Sigmoid colon (tissue), 6 donors: ENCODE measurements at regions not wholly inside any gene's neighbourhood (a gene's known extent, or its start where the extent isn't known, plus 50 kb on each side); places are given as distances from the start of the nearest gene placed in this dataset.

Source experiments
- DNase-seq: peaks from one replicate; pipeline ENCODE4 v3.0.0-alpha.2; 2019
- H3K27ac ChIP-seq, 4 donors: fragments of 200-600 bp; sonication (generic); one replicate each; pipeline ENCODE4 v1.5.1; 2016 to 2019; ENCODE audit warnings: mild to moderate bottlenecking in 1 of 4
- H3K27me3 ChIP-seq, 3 donors: fragments of 200-600 bp; sonication (generic); one replicate each; pipeline ENCODE4 v1.5.1; 2019; ENCODE audit warnings: mild to moderate bottlenecking in 1 of 3
- H3K36me3 ChIP-seq, 4 donors: fragments of 200-600 bp; sonication (generic); one replicate each; pipeline ENCODE4 v1.5.1; 2016 to 2019
- H3K4me1 ChIP-seq, 4 donors: fragments of 200-600 bp; sonication (generic); one replicate each; pipeline ENCODE4 v1.5.1; 2017 to 2019
- H3K4me3 ChIP-seq, 4 donors: fragments of 200-600 bp; sonication (generic); one replicate each; pipeline ENCODE4 v1.5.1; 2017 to 2019; ENCODE audit warnings: mild to moderate bottlenecking in 2 of 4, moderate library complexity in 1 of 4
- H3K9me3 ChIP-seq, 4 donors: fragments of 200-600 bp in 3 of 4; sonication (generic) in 3 of 4; one replicate each; pipeline versions ENCODE4 v1.5.1 to v1.6.1; 2013 to 2019
- EP300 ChIP-seq, 4 donors: sonication (generic); formaldehyde crosslinking; IDR thresholded peaks; one replicate each; pipeline ENCODE4 v1.6.1; 2017; ENCODE audit warnings: antibody characterized with exemption in 4 of 4
- POLR2A ChIP-seq, 2 donors: fragments of 450-650 bp; IDR thresholded peaks; one replicate each; pipeline ENCODE4 v1.6.1; 2016; ENCODE audit warnings: antibody characterized with exemption in 2 of 2, mild to moderate bottlenecking in 2 of 2, moderate library complexity in 2 of 2
- POLR2AphosphoS5 ChIP-seq, 4 donors: sonication (generic); formaldehyde crosslinking; IDR thresholded peaks; one replicate each; pipeline ENCODE4 v1.6.1; 2017; ENCODE audit warnings: antibody characterized with exemption in 4 of 4
- WGBS, 2 donors: extraction: QIAGEN DNeasy Blood & Tissue Kit; methylation state at CpG; one replicate each; pipeline ENCODE4 v1.1.7; 2013; 5-methylcytosine and 5-hydroxymethylcytosine counted together
- intact Hi-C: fragments of 100-400 bp; cut with DNase I; formaldehyde crosslinking; loops from one replicate; pipeline ENCODE4 v1.15.1; 2023
- TF ChIP-seq, protein P1 (sequence below), 4 experiments: fragments of 450-650 bp in 3 of 4; fragments of 200-600 bp in 1 of 4; IDR thresholded peaks; one replicate each; pipeline ENCODE4 v1.5.1; 2016 to 2019; ENCODE audit warnings: antibody characterized with exemption in 4 of 4, mild to moderate bottlenecking in 3 of 4, moderate library complexity in 2 of 4
- donor health status: healthy with polysubstance abuse.
- donor health status: healthy.

- intact Hi-C loops: no loop called here
- Histone ChIP-seq H3K9me3 (no peaks in the 10 kb centered on the region), H3K27me3 (no peaks in the 10 kb centered on the region), H3K4me1 (no peaks in the 10 kb centered on the region), H3K36me3 (no peaks in the 10 kb centered on the region), H3K4me3 (no peak overlapping the region), H3K27ac (no peak overlapping the region)
- TF ChIP-seq, protein P1, sequence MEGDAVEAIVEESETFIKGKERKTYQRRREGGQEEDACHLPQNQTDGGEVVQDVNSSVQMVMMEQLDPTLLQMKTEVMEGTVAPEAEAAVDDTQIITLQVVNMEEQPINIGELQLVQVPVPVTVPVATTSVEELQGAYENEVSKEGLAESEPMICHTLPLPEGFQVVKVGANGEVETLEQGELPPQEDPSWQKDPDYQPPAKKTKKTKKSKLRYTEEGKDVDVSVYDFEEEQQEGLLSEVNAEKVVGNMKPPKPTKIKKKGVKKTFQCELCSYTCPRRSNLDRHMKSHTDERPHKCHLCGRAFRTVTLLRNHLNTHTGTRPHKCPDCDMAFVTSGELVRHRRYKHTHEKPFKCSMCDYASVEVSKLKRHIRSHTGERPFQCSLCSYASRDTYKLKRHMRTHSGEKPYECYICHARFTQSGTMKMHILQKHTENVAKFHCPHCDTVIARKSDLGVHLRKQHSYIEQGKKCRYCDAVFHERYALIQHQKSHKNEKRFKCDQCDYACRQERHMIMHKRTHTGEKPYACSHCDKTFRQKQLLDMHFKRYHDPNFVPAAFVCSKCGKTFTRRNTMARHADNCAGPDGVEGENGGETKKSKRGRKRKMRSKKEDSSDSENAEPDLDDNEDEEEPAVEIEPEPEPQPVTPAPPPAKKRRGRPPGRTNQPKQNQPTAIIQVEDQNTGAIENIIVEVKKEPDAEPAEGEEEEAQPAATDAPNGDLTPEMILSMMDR (IDR thresholded peaks at IDR 0.05): no peak
- TF ChIP-seq POLR2A (IDR thresholded peaks at IDR 0.05) (no peak), EP300 (IDR thresholded peaks at IDR 0.05) (no peak), POLR2AphosphoS5 (IDR thresholded peaks at IDR 0.05) (no peak)
- 91 to 96% methylated on average over 2 of the region's 2 CpGs for whole genome bisulfite sequencing, 2 donors
- DNase-seq: no peak
These were observed 1878.4 kb downstream of the ARAP2 start for GRCh38 chr4:34365946-34366345.

- DNase-seq: no peak
- H3K4me3 ChIP-seq: no peak overlapping the region
- H3K4me1 ChIP-seq: no peaks in the 10 kb centered on the region
- no peaks in the 10 kb centered on the region for H3K9me3 ChIP-seq
- no peaks in the 10 kb centered on the region for H3K36me3 ChIP-seq
- no peaks in the 10 kb centered on the region for H3K27me3 ChIP-seq
- H3K27ac ChIP-seq: no peak overlapping the region
- WGBS, 2 donors: 49 to 77% methylated on average over 2 of the region's 2 CpGs
- TF ChIP-seq EP300 (IDR thresholded peaks at IDR 0.05): no peak
- no peak for TF ChIP-seq POLR2A (IDR thresholded peaks at IDR 0.05)
- TF ChIP-seq, protein P1 (IDR thresholded peaks at IDR 0.05): no peak
- no peak for TF ChIP-seq POLR2AphosphoS5 (IDR thresholded peaks at IDR 0.05)
- intact Hi-C loops: no loop called here
These were observed 1872.6 kb downstream of the ARAP2 start for GRCh38 chr4:34371676-34372075.

GRCh38 chr4:34372815-34373214 is 1871.5 kb downstream of the ARAP2 start:
- 87 to 89% methylated on average over 2 of the region's 2 CpGs for WGBS, 2 donors
- Histone ChIP-seq H3K4me3 (no peak overlapping the region), H3K27me3 (no peaks in the 10 kb centered on the region), H3K36me3 (no peaks in the 10 kb centered on the region), H3K27ac (no peak overlapping the region), H3K9me3 (no peaks in the 10 kb centered on the region), H3K4me1 (no peaks in the 10 kb centered on the region)
- TF ChIP-seq EP300 (IDR thresholded peaks at IDR 0.05) (no peak), POLR2A (IDR thresholded peaks at IDR 0.05) (no peak), POLR2AphosphoS5 (IDR thresholded peaks at IDR 0.05) (no peak)
- TF ChIP-seq, protein P1 (IDR thresholded peaks at IDR 0.05): no peak
- DNase-seq: no peak
- intact Hi-C loops: no loop called here

- 90 to 93% methylated on average over 3 of the region's 3 CpGs for WGBS, 2 donors
- Histone ChIP-seq H3K4me1 (no peaks in the 10 kb centered on the region), H3K27ac (no peak overlapping the region), H3K9me3 (no peaks in the 10 kb centered on the region), H3K4me3 (no peak overlapping the region), H3K27me3 (no peaks in the 10 kb centered on the region), H3K36me3 (no peaks in the 10 kb centered on the region)
- TF ChIP-seq POLR2A (IDR thresholded peaks at IDR 0.05) (no peak), EP300 (IDR thresholded peaks at IDR 0.05) (no peak), POLR2AphosphoS5 (IDR thresholded peaks at IDR 0.05) (no peak)
- TF ChIP-seq, protein P1 (IDR thresholded peaks at IDR 0.05): no peak
- no peak for DNase-seq
- intact Hi-C loops: no loop called here
These were observed 1870.9 kb downstream of the ARAP2 start for GRCh38 chr4:34373456-34373855.

DNA sequence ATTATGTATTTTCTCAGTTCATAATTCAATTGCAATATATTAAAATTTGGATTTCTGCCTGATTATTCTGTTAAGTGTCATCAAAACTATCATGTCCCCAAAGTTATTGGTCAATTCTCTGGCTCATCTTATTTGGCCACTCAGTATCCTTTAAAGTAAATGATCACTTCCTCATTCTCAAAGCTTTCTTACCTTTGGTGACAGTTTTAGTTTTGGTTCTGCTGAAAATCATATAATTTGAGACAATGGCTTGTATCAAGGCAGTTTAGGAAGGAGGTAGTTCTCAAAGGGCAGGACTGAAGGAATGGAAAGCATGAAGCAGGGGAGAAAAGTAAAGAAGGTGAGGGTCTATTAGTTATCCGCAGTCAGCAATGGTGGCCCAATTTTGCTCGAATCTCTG is 1832.1 kb downstream of the ARAP2 start:
- 81 to 88% methylated on average over 2 of the region's 2 CpGs for WGBS, 2 donors
- no peaks in the 10 kb centered on the region for H3K36me3 ChIP-seq
- no peaks in the 10 kb centered on the region for H3K27me3 ChIP-seq
- no peak overlapping the region for H3K27ac ChIP-seq
- DNase-seq: no peak
- peaks cover 0 to 8% (median 0%) of the 10 kb centered on the region in 4 donors for H3K9me3 ChIP-seq
- no peak overlapping the region for H3K4me3 ChIP-seq
- TF ChIP-seq POLR2AphosphoS5 (IDR thresholded peaks at IDR 0.05): no peak
- TF ChIP-seq EP300 (IDR thresholded peaks at IDR 0.05): no peak
- no peak for TF ChIP-seq POLR2A (IDR thresholded peaks at IDR 0.05)
- TF ChIP-seq, protein P1 (IDR thresholded peaks at IDR 0.05): no peak
- intact Hi-C loops: no loop called here
- H3K4me1 ChIP-seq: no peaks in the 10 kb centered on the region
